ENCODE measurements at regions not wholly inside any gene's neighbourhood (a gene's known extent, or its start where the extent isn't known, plus 50 kb on each side); places are given as distances from the start of the nearest gene placed in this dataset.

DNA sequence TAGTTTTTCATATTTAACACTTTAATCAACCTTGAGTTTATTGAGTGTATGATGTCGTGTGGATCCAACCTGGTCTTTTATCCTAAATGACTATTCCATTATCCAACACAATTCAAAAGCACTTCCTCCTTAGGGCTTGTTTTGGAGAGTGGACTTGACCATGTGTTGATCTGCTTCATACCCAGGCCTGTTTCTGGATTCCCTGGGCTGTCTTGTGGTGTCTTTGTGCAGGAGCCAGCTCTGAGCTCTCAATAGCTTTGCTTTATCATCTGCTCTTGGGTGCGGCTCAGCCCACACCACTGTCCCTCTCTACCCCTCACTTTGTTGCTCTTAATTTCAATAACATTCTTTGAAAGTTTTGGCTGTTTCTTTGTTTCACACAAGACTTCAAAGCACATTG, 70.9 kb upstream of the CHST15 start:
- Histone ChIP-seq H3K4me3 (no peak overlapping the region), H3K4me1 (ENCODE audit: control insufficient read depth, insufficient read depth, low read length) (no peaks in the 10 kb centered on the region), H3K9me3 (replicated peaks; ENCODE audit: control insufficient read depth, insufficient read depth, low read length) (no peaks in the 10 kb centered on the region), H3K27ac (ENCODE audit: control insufficient read depth, insufficient read depth) (no peak overlapping the region), H3K27me3 (replicated peaks in 1 of 2; ENCODE audit: control insufficient read depth in 2 of 2, insufficient read depth in 2 of 2, low read length in 1 of 2) (peaks cover 0 to 2% of the 10 kb centered on the region in 2 experiments; a peak in 1 of 4 replicates), H3K79me2 (ENCODE audit: control insufficient read depth, insufficient read depth, low read length) (no peaks in the 10 kb centered on the region), H2AFZ (ENCODE audit: control insufficient read depth, low read depth, low read length) (no peak overlapping the region), H3K4me2 (ENCODE audit: control insufficient read depth, insufficient read depth) (no peak overlapping the region), H3K36me3 (ENCODE audit: control insufficient read depth in 2 of 2, insufficient read depth in 2 of 2, low read length in 1 of 2) (no peaks in the 10 kb centered on the region), H3K9ac (ENCODE audit: control insufficient read depth, insufficient read depth, low read length) (no peak overlapping the region), H4K20me1 (ENCODE audit: control insufficient read depth, insufficient read depth) (no peaks in the 10 kb centered on the region)
- BruUV-seq (replicated peaks): no TSS peak
- DNase-seq (ENCODE audit: low read depth, low spot score): no peak
- CTCF ChIA-PET: no interaction called here
- ATAC-seq: no peak
- POLR2A ChIA-PET: no interaction called here
- RAD21 ChIA-PET (ENCODE audit: unreplicated experiment): no interaction called here
- in situ Hi-C loops (cut with MboI): no loop called here
- TF ChIP-seq ESRRA (IDR thresholded peaks at IDR 0.05; ENCODE audit: low read length) (no peak), HDAC2 (IDR thresholded peaks at IDR 0.05) (no peak), CBX3 (IDR thresholded peaks at IDR 0.05; ENCODE audit: borderline replicate concordance, low read depth) (no peak), SIX5 (IDR thresholded peaks at IDR 0.05; ENCODE audit: low read depth, low read length, severe bottlenecking) (no peak), RAD51 (IDR thresholded peaks at IDR 0.05) (no peak), POLR2A (IDR thresholded peaks at IDR 0.05; ENCODE audit: low read depth, low read length) (no peak), IKZF2 (IDR thresholded peaks at IDR 0.05) (no peak), ZNF217 (IDR thresholded peaks at IDR 0.05) (no peak), KDM1A (IDR thresholded peaks at IDR 0.05; ENCODE audit: borderline replicate concordance) (no peak), FOS (IDR thresholded peaks at IDR 0.05; ENCODE audit: borderline replicate concordance, extremely low read depth, insufficient read length) (no peak), BRCA1 (IDR thresholded peaks at IDR 0.05; ENCODE audit: low read depth, low read length) (no peak), MTA2 (IDR thresholded peaks at IDR 0.05; ENCODE audit: low read depth) (no peak)
- TF ChIP-seq, protein P1, sequence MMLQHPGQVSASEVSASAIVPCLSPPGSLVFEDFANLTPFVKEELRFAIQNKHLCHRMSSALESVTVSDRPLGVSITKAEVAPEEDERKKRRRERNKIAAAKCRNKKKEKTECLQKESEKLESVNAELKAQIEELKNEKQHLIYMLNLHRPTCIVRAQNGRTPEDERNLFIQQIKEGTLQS (IDR thresholded peaks at IDR 0.05; ENCODE audit: borderline replicate concordance, extremely low read depth, low read depth, low read length): no peak
- TF ChIP-seq, protein P2, sequence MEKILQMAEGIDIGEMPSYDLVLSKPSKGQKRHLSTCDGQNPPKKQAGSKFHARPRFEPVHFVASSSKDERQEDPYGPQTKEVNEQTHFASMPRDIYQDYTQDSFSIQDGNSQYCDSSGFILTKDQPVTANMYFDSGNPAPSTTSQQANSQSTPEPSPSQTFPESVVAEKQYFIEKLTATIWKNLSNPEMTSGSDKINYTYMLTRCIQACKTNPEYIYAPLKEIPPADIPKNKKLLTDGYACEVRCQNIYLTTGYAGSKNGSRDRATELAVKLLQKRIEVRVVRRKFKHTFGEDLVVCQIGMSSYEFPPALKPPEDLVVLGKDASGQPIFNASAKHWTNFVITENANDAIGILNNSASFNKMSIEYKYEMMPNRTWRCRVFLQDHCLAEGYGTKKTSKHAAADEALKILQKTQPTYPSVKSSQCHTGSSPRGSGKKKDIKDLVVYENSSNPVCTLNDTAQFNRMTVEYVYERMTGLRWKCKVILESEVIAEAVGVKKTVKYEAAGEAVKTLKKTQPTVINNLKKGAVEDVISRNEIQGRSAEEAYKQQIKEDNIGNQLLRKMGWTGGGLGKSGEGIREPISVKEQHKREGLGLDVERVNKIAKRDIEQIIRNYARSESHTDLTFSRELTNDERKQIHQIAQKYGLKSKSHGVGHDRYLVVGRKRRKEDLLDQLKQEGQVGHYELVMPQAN (conservative IDR thresholded peaks at IDR 0.05): no peak
- TF ChIP-seq, protein P3, sequence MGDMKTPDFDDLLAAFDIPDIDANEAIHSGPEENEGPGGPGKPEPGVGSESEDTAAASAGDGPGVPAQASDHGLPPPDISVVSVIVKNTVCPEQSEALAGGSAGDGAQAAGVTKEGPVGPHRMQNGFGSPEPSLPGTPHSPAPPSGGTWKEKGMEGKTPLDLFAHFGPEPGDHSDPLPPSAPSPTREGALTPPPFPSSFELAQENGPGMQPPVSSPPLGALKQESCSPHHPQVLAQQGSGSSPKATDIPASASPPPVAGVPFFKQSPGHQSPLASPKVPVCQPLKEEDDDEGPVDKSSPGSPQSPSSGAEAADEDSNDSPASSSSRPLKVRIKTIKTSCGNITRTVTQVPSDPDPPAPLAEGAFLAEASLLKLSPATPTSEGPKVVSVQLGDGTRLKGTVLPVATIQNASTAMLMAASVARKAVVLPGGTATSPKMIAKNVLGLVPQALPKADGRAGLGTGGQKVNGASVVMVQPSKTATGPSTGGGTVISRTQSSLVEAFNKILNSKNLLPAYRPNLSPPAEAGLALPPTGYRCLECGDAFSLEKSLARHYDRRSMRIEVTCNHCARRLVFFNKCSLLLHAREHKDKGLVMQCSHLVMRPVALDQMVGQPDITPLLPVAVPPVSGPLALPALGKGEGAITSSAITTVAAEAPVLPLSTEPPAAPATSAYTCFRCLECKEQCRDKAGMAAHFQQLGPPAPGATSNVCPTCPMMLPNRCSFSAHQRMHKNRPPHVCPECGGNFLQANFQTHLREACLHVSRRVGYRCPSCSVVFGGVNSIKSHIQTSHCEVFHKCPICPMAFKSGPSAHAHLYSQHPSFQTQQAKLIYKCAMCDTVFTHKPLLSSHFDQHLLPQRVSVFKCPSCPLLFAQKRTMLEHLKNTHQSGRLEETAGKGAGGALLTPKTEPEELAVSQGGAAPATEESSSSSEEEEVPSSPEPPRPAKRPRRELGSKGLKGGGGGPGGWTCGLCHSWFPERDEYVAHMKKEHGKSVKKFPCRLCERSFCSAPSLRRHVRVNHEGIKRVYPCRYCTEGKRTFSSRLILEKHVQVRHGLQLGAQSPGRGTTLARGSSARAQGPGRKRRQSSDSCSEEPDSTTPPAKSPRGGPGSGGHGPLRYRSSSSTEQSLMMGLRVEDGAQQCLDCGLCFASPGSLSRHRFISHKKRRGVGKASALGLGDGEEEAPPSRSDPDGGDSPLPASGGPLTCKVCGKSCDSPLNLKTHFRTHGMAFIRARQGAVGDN (IDR thresholded peaks at IDR 0.05): no peak
- intact Hi-C loops (cut with micrococcal nuclease; ENCODE audit: unreplicated experiment): no loop called here
- no peak for FAIRE-seq
- WGBS (ENCODE audit: insufficient coverage, insufficient replicate concordance, low lambda C conversion rate, missing lambda C conversion rate): 3% methylated on average over 2 of the region's 2 CpGs
- SMC1A ChIA-PET (ENCODE audit: uncharacterized antibody, unreplicated experiment): no interaction called here

Measured in GM12878 (cell line).